Astrocyte (in vitro differentiated cells and primary cell): ENCODE measurements at regions not wholly inside any gene's neighbourhood (a gene's known extent, or its start where the extent isn't known, plus 50 kb on each side); places are given as distances from the start of the nearest gene placed in this dataset.

Experiments used
- DNase-seq: peaks from one replicate; pipeline ENCODE4 v3.0.0-alpha.2; 2010; ENCODE audit warnings: low read depth
- FAIRE-seq: peaks from 2 replicates; lab custom pipeline; 2011; peaks lifted over from hg19 to GRCh38; lab: Jason Lieb, UNC
- H2AFZ ChIP-seq: 2 replicates; pipeline ENCODE4 v1.6.0; 2012; ENCODE audit warnings: low read depth, low read length, inconsistent platforms
- H3K27ac ChIP-seq: 2 replicates; pipeline ENCODE4 v1.5.1; 2011; ENCODE audit warnings: low read depth, low read length, inconsistent platforms
- H3K27me3 ChIP-seq: 2 replicates; pipeline ENCODE4 v1.6.0; 2011; ENCODE audit warnings: low read length, inconsistent platforms; ENCODE audit not compliant: insufficient read depth
- H3K36me3 ChIP-seq: 2 replicates; pipeline ENCODE4 v1.5.1; 2011; ENCODE audit warnings: low read length, inconsistent platforms; ENCODE audit not compliant: insufficient read depth
- H3K4me1 ChIP-seq: 2 replicates; pipeline ENCODE4 v1.5.1; 2011; ENCODE audit warnings: low read length, inconsistent platforms; ENCODE audit not compliant: insufficient read depth
- H3K4me2 ChIP-seq: 2 replicates; pipeline ENCODE4 v1.6.0; 2012; ENCODE audit warnings: low read length, inconsistent platforms
- H3K4me3 ChIP-seq: 2 replicates; pipeline ENCODE4 v1.5.1; 2011; ENCODE audit warnings: low read depth, mild to moderate bottlenecking, low read length, inconsistent platforms; ENCODE audit not compliant: insufficient read depth
- H3K79me2 ChIP-seq: 2 replicates; pipeline ENCODE4 v1.6.0; 2012; ENCODE audit warnings: mild to moderate bottlenecking, low read length, inconsistent platforms; ENCODE audit not compliant: insufficient read depth
- H3K9ac ChIP-seq: 2 replicates; pipeline ENCODE4 v1.6.0; 2012; ENCODE audit warnings: mild to moderate bottlenecking, low read length, inconsistent platforms
- H3K9me3 ChIP-seq: 2 replicates; pipeline ENCODE4 v1.5.1; 2012; ENCODE audit warnings: low read depth, mild to moderate bottlenecking, low read length, inconsistent platforms; ENCODE audit not compliant: insufficient read depth
- H4K20me1 ChIP-seq: 2 replicates; pipeline ENCODE4 v1.6.0; 2012; ENCODE audit warnings: low read length, inconsistent platforms; ENCODE audit not compliant: insufficient read depth
- H3K27ac Mint-ChIP-seq: one replicate; pipeline ENCODE4 v1.8.0; 2021; ENCODE audit warnings: mild to moderate bottlenecking, mixed read lengths; ENCODE audit not compliant: unreplicated experiment
- H3K27me3 Mint-ChIP-seq: one replicate; pipeline ENCODE4 v1.8.0; 2021; ENCODE audit warnings: low read depth, mixed read lengths; ENCODE audit not compliant: unreplicated experiment
- H3K36me3 Mint-ChIP-seq: one replicate; pipeline ENCODE4 v1.8.0; 2021; ENCODE audit warnings: low read depth, mixed read lengths; ENCODE audit not compliant: unreplicated experiment
- H3K4me1 Mint-ChIP-seq: one replicate; pipeline ENCODE4 v1.8.0; 2021; ENCODE audit warnings: low read depth, mixed read lengths; ENCODE audit not compliant: unreplicated experiment
- H3K4me3 Mint-ChIP-seq: one replicate; pipeline ENCODE4 v1.8.0; 2021; ENCODE audit warnings: mild to moderate bottlenecking, moderate library complexity, mixed read lengths; ENCODE audit not compliant: unreplicated experiment
- H3K9me3 Mint-ChIP-seq: one replicate; pipeline ENCODE4 v1.8.0; 2021; ENCODE audit warnings: mild to moderate bottlenecking, mixed read lengths; ENCODE audit not compliant: unreplicated experiment
- CTCF ChIP-seq: IDR thresholded peaks from 2 replicates; pipeline ENCODE4 v1.5.1; 2011; ENCODE audit warnings: low read depth, mild to moderate bottlenecking, inconsistent platforms, low read length, moderate library complexity; ENCODE audit not compliant: insufficient read depth
- EZH2 ChIP-seq: IDR thresholded peaks from 2 replicates; pipeline ENCODE4 v1.6.1; 2012; ENCODE audit warnings: mild to moderate bottlenecking, low read length, inconsistent platforms; ENCODE audit not compliant: insufficient read depth

GRCh38 chr16:22628994-22629393 is 118.3 kb downstream of the NPIPB5 start:
- peaks cover 8% of the 10 kb centered on the region for H3K27me3 ChIP-seq
- no peaks in the 10 kb centered on the region for H3K9me3 ChIP-seq
- H3K9me3 Mint-ChIP-seq = no peaks in the 10 kb centered on the region
- FAIRE-seq (no peak), DNase-seq (no peak)
- H3K36me3 ChIP-seq = no peaks in the 10 kb centered on the region
- no peaks in the 10 kb centered on the region for H3K27me3 Mint-ChIP-seq
- no peaks in the 10 kb centered on the region for H4K20me1 ChIP-seq
- no peaks in the 10 kb centered on the region for H3K4me1 Mint-ChIP-seq
- H3K4me1 ChIP-seq = no peaks in the 10 kb centered on the region
- H3K4me3 Mint-ChIP-seq = no peak overlapping the region
- H3K79me2 ChIP-seq = no peaks in the 10 kb centered on the region
- no peak overlapping the region for H2AFZ ChIP-seq
- H3K4me2 ChIP-seq = no peak overlapping the region
- no peak overlapping the region for H3K4me3 ChIP-seq
- TF ChIP-seq EZH2 (no peak), CTCF (no peak)
- no peak overlapping the region for H3K27ac ChIP-seq
- H3K36me3 Mint-ChIP-seq = no peaks in the 10 kb centered on the region
- no peak overlapping the region for H3K9ac ChIP-seq
- H3K27ac Mint-ChIP-seq = no peak overlapping the region

GRCh38 chr16:22630242-22630641 is 119.6 kb downstream of the NPIPB5 start:
- no peaks in the 10 kb centered on the region for H3K36me3 ChIP-seq

More at GRCh38 chr16:22630242-22630641, 119.6 kb downstream of the NPIPB5 start:
- H3K36me3 Mint-ChIP-seq = no peaks in the 10 kb centered on the region
- H3K27ac Mint-ChIP-seq = no peak overlapping the region
- DNase-seq (no peak), FAIRE-seq (no peak)
- no peaks in the 10 kb centered on the region for H3K9me3 Mint-ChIP-seq
- Histone ChIP-seq H3K9me3 (no peaks in the 10 kb centered on the region), H3K27me3 (peaks cover 8% of the 10 kb centered on the region), H4K20me1 (no peaks in the 10 kb centered on the region), H3K4me3 (no peak overlapping the region), H3K4me2 (no peak overlapping the region), H3K27ac (no peak overlapping the region), H3K4me1 (no peaks in the 10 kb centered on the region), H3K79me2 (no peaks in the 10 kb centered on the region), H3K9ac (no peak overlapping the region), H2AFZ (no peak overlapping the region)
- TF ChIP-seq CTCF (no peak), EZH2 (no peak)
- H3K4me1 Mint-ChIP-seq = peaks cover under 1% of the 10 kb centered on the region
- H3K27me3 Mint-ChIP-seq = peaks cover 3% of the 10 kb centered on the region
- H3K4me3 Mint-ChIP-seq = no peak overlapping the region
